HCT116 (cell line): ENCODE measurements at regions not wholly inside any gene's neighbourhood (a gene's known extent, or its start where the extent isn't known, plus 50 kb on each side); places are given as distances from the start of the nearest gene placed in this dataset.

Experiments
- ATAC-seq: fragments of 200-7000 bp; cut with Tn5 transposase; 2 replicates; pipeline ENCODE4 v1.9.1; 2020; ENCODE audit warnings: mild to moderate bottlenecking, moderate library complexity
- BruUV-seq: library from RNA; stranded (reverse); fragments of 400-500 nt; replicated peaks from 2 replicates; lab custom pipeline; 2021; lab: Mats Ljungman, UMichigan
- CTCF ChIA-PET: fragments of 300-600 bp; sonication (Branson Sonifier 250); formaldehyde crosslinking; loops from one replicate; lab custom pipeline; 2021; ENCODE audit warnings: antibody characterized with exemption; lab: Charles Lee
- POLR2A ChIA-PET: fragments of 300-600, 350-600 bp; sonication (Branson Sonifier 250); formaldehyde crosslinking; loops from one replicate; lab custom pipeline; 2021; ENCODE audit warnings: antibody characterized with exemption; lab: Charles Lee
- RAD21 ChIA-PET, 2 experiments: fragments of 300-600 bp; sonication (Branson Sonifier 250); formaldehyde crosslinking; loops; one replicate each; lab custom pipeline; 2023; ENCODE audit warnings: low total read pairs in 2 of 2; ENCODE audit not compliant: uncharacterized antibody in 2 of 2, unreplicated experiment in 2 of 2, low non-redundant PET in 1 of 2; lab: Charles Lee
- DNase-seq: peaks from one replicate; pipeline ENCODE4 v3.0.0-alpha.2; 2010; ENCODE audit warnings: low read depth, low spot score
- H2AFZ ChIP-seq: fragments of 200-600 bp; shearing (Covaris generic), sonication (generic); 2 replicates; pipeline ENCODE4 v1.6.1; 2017; ENCODE audit warnings: low read depth, mixed run types, mixed read lengths, antibody characterized with exemption, low read length; ENCODE audit not compliant: poor library complexity, severe bottlenecking
- H3K27ac ChIP-seq: 2 replicates; pipeline ENCODE4 v1.5.1; 2012; ENCODE audit warnings: low read depth, low read length
- H3K27me3 ChIP-seq: fragments of 200-600 bp; sonication (generic); 2 replicates; pipeline ENCODE4 v1.6.1; 2016; ENCODE audit warnings: mixed run types, low read length, mixed read lengths; ENCODE audit not compliant: insufficient read depth
- H3K36me3 ChIP-seq, 2 experiments: fragments of 200-500 bp in 1 of 2; fragments of 200-600 bp in 1 of 2; sonication (Bioruptor generic) in 1 of 2; sonication (generic) in 1 of 2; 2 replicates each; pipeline versions ENCODE4 v1.5.1 to v1.6.1; 2014 to 2016; ENCODE audit warnings: low read length in 2 of 2, inconsistent platforms in 1 of 2, mixed read lengths in 1 of 2, mixed run types in 1 of 2; ENCODE audit not compliant: insufficient read depth in 2 of 2, control insufficient read depth in 1 of 2
- H3K4me1 ChIP-seq, 2 experiments: fragments of 200-600 bp in 1 of 2; sonication (generic) in 1 of 2; 2 replicates each; pipeline versions ENCODE4 v1.5.1 to v1.6.1; 2012 to 2017; ENCODE audit warnings: low read length in 2 of 2, inconsistent platforms in 1 of 2, mild to moderate bottlenecking in 1 of 2, mixed read lengths in 1 of 2, mixed run types in 1 of 2, moderate library complexity in 1 of 2; ENCODE audit not compliant: insufficient read depth in 2 of 2, control insufficient read depth in 1 of 2
- H3K4me2 ChIP-seq: fragments of 200-600 bp; sonication (generic); 2 replicates; pipeline ENCODE4 v1.6.1; 2017; ENCODE audit warnings: mixed run types, low read length, mixed read lengths
- H3K4me3 ChIP-seq, 2 experiments: fragments of 200-600 bp in 1 of 2; sonication (generic) in 1 of 2; replicated peaks in 1 of 2; 2 replicates each; pipeline ENCODE4 v1.5.1; 2011 to 2016; ENCODE audit warnings: low read length in 2 of 2, control low read depth in 1 of 2, low read depth in 1 of 2, mild to moderate bottlenecking in 1 of 2, mixed read lengths in 1 of 2, mixed run types in 1 of 2
- H3K79me2 ChIP-seq: fragments of 200-600 bp; sonication (generic); 2 replicates; pipeline ENCODE4 v1.6.1; 2017; ENCODE audit warnings: mild to moderate bottlenecking, mixed run types, low read length, moderate library complexity, mixed read lengths; ENCODE audit not compliant: insufficient read depth
- H3K9ac ChIP-seq: fragments of 200-600 bp; sonication (generic); 2 replicates; pipeline ENCODE4 v1.6.1; 2016; ENCODE audit warnings: low read length, mixed read lengths
- H3K9me2 ChIP-seq: fragments of 200-600 bp; sonication (generic), shearing (Covaris generic); 2 replicates; pipeline ENCODE4 v1.6.1; 2017; ENCODE audit warnings: mixed run types, mild to moderate bottlenecking, moderate library complexity; ENCODE audit not compliant: insufficient read depth
- H3K9me3 ChIP-seq, 2 experiments: fragments of 200-500 bp in 1 of 2; fragments of 200-600 bp in 1 of 2; sonication (Bioruptor generic) in 1 of 2; sonication (generic) in 1 of 2; 2 replicates each; pipeline ENCODE4 v1.6.1; 2014 to 2017; ENCODE audit warnings: low read length in 2 of 2, mixed read lengths in 2 of 2, inconsistent platforms in 1 of 2, low read depth in 1 of 2, mild to moderate bottlenecking in 1 of 2, mixed run types in 1 of 2, moderate library complexity in 1 of 2; ENCODE audit not compliant: control insufficient read depth in 1 of 2, insufficient read depth in 1 of 2
- H4K20me1 ChIP-seq: fragments of 200-600 bp; sonication (generic), shearing (Covaris generic); 2 replicates; pipeline ENCODE4 v1.6.1; 2017; ENCODE audit warnings: mixed run types, mild to moderate bottlenecking, moderate library complexity; ENCODE audit not compliant: insufficient read depth
- CEBPB ChIP-seq: IDR thresholded peaks from 2 replicates; pipeline ENCODE4 v1.6.1; 2012; ENCODE audit warnings: low read depth
- CTCF ChIP-seq, 3 experiments: fragments of 200-600 bp in 1 of 3; sonication (generic) in 1 of 3; IDR thresholded peaks in 2 of 3; conservative IDR thresholded peaks in 1 of 3; 2 replicates each; pipeline ENCODE4 v1.5.1; 2012 to 2017; ENCODE audit warnings: low read depth in 2 of 3, low read length in 2 of 3, antibody characterized with exemption in 1 of 3, borderline replicate concordance in 1 of 3, control low read depth in 1 of 3, mild to moderate bottlenecking in 1 of 3, mixed read lengths in 1 of 3, mixed run types in 1 of 3, moderate library complexity in 1 of 3; ENCODE audit not compliant: insufficient read depth in 1 of 3
- ELF1 ChIP-seq: IDR thresholded peaks from 2 replicates; pipeline ENCODE4 v1.6.1; 2012; ENCODE audit warnings: low read depth, borderline replicate concordance
- EZH2phosphoT487 ChIP-seq: fragments of 200-600 bp; IDR thresholded peaks from 2 replicates; pipeline ENCODE4 v1.6.1; 2018; ENCODE audit warnings: antibody characterized with exemption, borderline replicate concordance
- FOSL1 ChIP-seq: IDR thresholded peaks from 2 replicates; pipeline ENCODE4 v1.6.1; 2012; ENCODE audit warnings: low read depth
- JUND ChIP-seq: IDR thresholded peaks from 2 replicates; pipeline ENCODE4 v1.6.1; 2012
- MAX ChIP-seq: IDR thresholded peaks from 2 replicates; pipeline ENCODE4 v1.6.1; 2012
- POLR2AphosphoS5 ChIP-seq: IDR thresholded peaks from 2 replicates; pipeline ENCODE4 v1.6.1; 2011; ENCODE audit warnings: mild to moderate bottlenecking, low read depth, low read length, moderate library complexity
- RAD21 ChIP-seq: IDR thresholded peaks from 2 replicates; pipeline ENCODE4 v1.6.1; 2012; ENCODE audit warnings: low read depth, mild to moderate bottlenecking
- SIN3A ChIP-seq: IDR thresholded peaks from 2 replicates; pipeline ENCODE4 v1.6.1; 2012; ENCODE audit warnings: low read depth
- TCF7L2 ChIP-seq: IDR thresholded peaks from 2 replicates; pipeline ENCODE4 v1.7.0; 2011; ENCODE audit warnings: borderline replicate concordance, inconsistent platforms; ENCODE audit not compliant: insufficient read depth, insufficient read length; ENCODE audit errors: extremely low read depth
- ZBTB33 ChIP-seq: IDR thresholded peaks from 2 replicates; pipeline ENCODE4 v1.6.1; 2011; ENCODE audit warnings: mild to moderate bottlenecking, low read length, moderate library complexity; ENCODE audit not compliant: insufficient replicate concordance; ENCODE audit errors: extremely low read depth
- ZFX ChIP-seq: fragments of 450-650 bp; IDR thresholded peaks from 2 replicates; pipeline ENCODE4 v1.6.1; 2017
- ZNF274 ChIP-seq: fragments of 200-500 bp; sonication (Bioruptor generic); IDR thresholded peaks from 2 replicates; pipeline ENCODE4 v1.6.1; 2014; ENCODE audit warnings: mild to moderate bottlenecking, low read depth, low read length, inconsistent platforms
- intact Hi-C: fragments of 100-400 bp; cut with micrococcal nuclease; formaldehyde crosslinking; loops from 2 replicates; pipeline ENCODE4 v1.10.0; 2022

GRCh38 chr10:4503076-4503475 lies 322.9 kb upstream of the AKR1E2 start:
- intact Hi-C loops = no loop called here
- Histone ChIP-seq H3K4me3 (no peak overlapping the region), H3K27ac (no peak overlapping the region), H2AFZ (peak overlapping the region; percentile 51), H3K4me1 (peaks cover 0 to 10% of the 10 kb centered on the region in 2 experiments; a peak in 1 of 4 replicates), H3K4me2 (no peak overlapping the region), H3K36me3 (no peaks in the 10 kb centered on the region), H3K9me2 (no peaks in the 10 kb centered on the region), H4K20me1 (no peaks in the 10 kb centered on the region), H3K9ac (no peak overlapping the region), H3K79me2 (no peaks in the 10 kb centered on the region), H3K9me3 (no peaks in the 10 kb centered on the region), H3K27me3 (no peaks in the 10 kb centered on the region)
- ChIA-PET POLR2A (interaction anchor here (1.4 kb wide), 1 partner anchor 718 kb away, joined by 5 read pairs; the partner anchor contains the start of gene KLF6), CTCF (no interaction called here), RAD21 (no interaction called here)
- BruUV-seq = no TSS peak
- no peak for DNase-seq
- ATAC-seq = no peak
- TF ChIP-seq EZH2phosphoT487 (no peak), ZFX (no peak), ELF1 (no peak), CTCF (IDR thresholded peaks at IDR 0.05 in 2 of 3, conservative IDR thresholded peaks at IDR 0.05 in 1 of 3; ENCODE audit: borderline replicate concordance in 1 of 3, insufficient read depth in 1 of 3, low read depth in 2 of 3, low read length in 2 of 3) (no peak), ZBTB33 (no peak), POLR2AphosphoS5 (no peak), RAD21 (no peak), ZNF274 (no peak), MAX (no peak), JUND (no peak), TCF7L2 (no peak), SIN3A (no peak), FOSL1 (no peak), CEBPB (no peak)
- TF ChIP-seq, all 23 proteins: peak for 0
